PC-3 (cell line): ENCODE measurements at regions not wholly inside any gene's neighbourhood (a gene's known extent, or its start where the extent isn't known, plus 50 kb on each side); places are given as distances from the start of the nearest gene placed in this dataset.

Source experiments
- CTCF ChIP-seq: fragments of 300-600 bp; sonication (generic); conservative IDR thresholded peaks from 2 replicates; pipeline ENCODE4 v1.5.1; 2017; ENCODE audit warnings: antibody characterized with exemption, low read depth, mild to moderate bottlenecking, low read length
- EZH2 ChIP-seq: fragments of 300-600 bp; sonication (generic); IDR thresholded peaks from one replicate; pipeline ENCODE4 v1.6.1; 2017; ENCODE audit warnings: antibody characterized with exemption, mild to moderate bottlenecking, low read length; ENCODE audit not compliant: unreplicated experiment

- no peak for TF ChIP-seq CTCF
- no peak for TF ChIP-seq EZH2
Measured at GRCh38 chr5:166767858-166768257, 1523.6 kb upstream of the WWC1 start.
